GM21737 (cell line): ENCODE measurements at regions not wholly inside any gene's neighbourhood (a gene's known extent, or its start where the extent isn't known, plus 50 kb on each side); places are given as distances from the start of the nearest gene placed in this dataset.
A peak's percentile ranks its signal among the peaks of the same experiment; 100 is the strongest.
"Not testable (repeated sequence)": the region's sequence is repeated elsewhere in the genome, so short reads cannot be mapped to it uniquely, and the experiment has no call there.

Experiments used
- ATAC-seq: cut with Tn5 transposase; IDR thresholded peaks from one replicate; pipeline ENCODE4 v1.9.1; 2021; ENCODE audit warnings: mild to moderate bottlenecking, moderate library complexity; ENCODE audit not compliant: unreplicated experiment

DNA sequence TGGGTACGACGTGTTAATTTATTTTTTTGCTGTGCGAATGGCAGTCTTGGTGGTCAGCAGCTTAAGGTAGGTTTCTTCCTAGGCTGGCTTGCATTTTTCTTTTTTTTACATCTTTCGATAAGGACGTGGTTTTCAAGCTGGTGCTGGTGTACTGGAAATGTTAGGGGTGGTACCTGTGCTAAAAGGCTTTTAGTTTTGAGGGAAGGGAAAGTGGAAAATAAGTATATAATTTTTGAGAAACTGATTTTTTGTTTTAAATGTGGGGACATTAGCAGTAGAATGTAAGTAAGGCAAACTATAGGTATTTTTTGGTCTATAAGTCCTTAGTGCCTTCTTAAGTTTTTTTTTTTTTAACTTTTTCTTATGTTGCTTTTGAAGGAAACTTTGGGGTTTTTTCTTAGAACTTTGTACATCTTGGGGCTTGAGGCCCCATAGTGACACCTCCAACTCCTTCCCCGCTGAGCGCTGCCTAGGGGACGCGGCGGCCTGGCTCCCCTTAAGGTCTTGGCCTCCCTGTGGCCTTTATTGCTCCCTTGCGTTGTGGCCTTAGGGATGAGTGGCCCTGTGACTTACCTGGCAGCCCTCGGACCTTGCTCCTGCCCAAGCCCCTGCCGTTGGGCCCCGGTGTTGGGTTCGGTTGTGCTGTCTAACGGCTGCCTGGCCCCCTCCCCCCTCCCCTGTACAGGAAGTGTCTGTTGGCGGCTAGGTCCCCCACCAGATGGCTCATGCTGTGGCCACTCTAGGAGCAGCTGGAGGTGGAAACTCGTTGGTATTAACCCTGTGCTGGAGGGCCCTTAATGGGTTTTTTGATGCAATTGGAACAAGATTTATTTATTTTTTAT lies 88.0 kb upstream of the RPRML start:
- peak; percentile 79 for ATAC-seq

DNA sequence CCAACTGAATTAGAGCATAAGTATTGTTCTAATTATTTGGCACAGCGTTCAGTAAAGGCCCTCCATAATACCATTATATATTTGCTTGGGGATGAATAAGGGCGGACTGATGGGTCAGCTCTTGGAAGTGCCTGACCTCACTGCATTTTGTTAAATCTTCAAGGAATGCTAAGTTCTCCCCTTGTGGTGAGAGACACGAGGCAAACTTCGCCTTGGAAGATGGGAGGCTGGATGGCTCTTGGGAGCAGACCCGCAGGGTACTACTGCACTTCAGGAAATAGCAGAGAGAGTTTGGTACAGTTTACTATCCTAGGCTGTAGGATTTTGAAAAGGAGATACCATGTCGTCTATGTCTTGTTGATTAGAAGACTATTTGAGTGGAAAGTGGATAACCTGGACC lies 87.0 kb upstream of the RPRML start:
- no peak for ATAC-seq

DNA sequence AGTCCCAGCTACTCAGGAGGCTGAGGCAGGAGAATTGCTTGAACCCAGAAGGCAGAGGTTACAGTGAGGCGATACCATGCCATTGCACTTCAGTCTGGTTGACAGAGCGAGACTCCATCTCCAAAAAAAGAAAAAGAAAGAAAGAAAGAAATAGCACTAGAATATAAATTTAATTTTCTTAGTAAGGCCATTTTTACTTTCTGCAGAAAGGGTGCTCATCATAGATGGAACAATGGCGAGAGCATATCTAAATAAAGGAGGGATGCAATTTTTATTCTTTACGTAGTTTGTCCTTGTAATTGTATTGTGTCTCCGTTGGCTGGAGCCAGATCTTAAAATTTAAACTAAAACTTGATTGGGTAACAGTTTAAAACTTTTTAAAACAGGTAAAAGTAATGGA lies 85.6 kb upstream of the RPRML start:
- no peak for ATAC-seq

DNA sequence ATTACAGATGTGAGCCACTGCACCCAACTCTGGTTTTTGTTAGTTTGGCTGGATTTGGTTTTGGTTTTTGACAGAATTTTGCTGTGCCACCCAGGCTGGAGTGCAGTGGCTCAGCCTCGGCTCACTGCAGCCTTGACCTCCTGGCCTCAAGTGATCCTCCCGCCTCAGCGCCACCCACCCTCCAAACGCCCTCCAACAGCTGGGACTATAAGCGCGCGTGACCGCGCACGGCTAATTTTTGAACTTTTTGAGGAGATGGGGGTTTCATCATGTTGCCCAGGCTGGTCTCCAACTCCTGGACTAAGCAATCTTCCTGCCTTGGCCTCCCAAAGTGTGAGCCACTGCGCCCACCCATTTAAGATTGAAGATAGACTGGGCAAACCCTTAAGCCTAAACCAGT lies 84.4 kb upstream of the RPRML start:
- ATAC-seq, result no peak

DNA sequence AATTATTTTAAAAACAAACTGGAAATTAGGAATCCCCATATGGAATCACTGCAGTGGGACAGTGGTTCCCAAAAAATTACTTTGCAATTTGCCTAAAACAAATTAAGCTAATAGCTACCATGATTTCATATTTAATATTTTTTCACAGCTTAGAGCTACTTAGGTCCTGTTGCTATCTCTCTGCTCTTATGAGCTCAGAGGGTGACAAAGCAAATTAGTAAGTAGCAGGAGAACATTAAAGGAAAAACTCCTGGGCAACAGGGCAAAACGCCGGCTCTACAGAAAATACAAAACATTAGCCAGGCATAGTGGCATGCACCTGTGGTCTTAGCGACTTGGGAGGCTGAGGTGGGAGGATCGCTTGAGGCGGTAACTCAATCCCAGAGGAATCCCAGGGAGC lies 83.8 kb upstream of the RPRML start:
- ATAC-seq, result not testable (repeated sequence)

DNA sequence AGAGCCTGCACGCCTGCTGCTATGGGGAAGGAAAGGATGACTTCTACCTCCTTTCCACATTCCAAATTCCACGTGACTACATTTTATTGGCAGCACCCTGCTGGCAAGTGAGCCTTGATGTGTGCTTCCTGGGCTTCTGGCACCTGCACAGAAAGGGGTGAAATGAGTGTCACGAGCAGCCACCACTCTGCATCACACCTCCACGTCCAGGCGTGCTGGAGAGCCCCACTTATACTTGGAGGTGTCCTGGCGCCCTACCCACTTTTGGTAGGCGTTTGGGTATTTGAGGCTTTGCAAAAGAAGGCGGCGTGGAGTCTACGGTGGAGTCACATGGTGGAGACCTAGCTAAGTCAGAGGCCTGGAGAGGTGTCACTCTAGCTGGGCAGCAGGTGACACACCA lies 81.0 kb upstream of the RPRML start:
- ATAC-seq, result not testable (repeated sequence)

DNA sequence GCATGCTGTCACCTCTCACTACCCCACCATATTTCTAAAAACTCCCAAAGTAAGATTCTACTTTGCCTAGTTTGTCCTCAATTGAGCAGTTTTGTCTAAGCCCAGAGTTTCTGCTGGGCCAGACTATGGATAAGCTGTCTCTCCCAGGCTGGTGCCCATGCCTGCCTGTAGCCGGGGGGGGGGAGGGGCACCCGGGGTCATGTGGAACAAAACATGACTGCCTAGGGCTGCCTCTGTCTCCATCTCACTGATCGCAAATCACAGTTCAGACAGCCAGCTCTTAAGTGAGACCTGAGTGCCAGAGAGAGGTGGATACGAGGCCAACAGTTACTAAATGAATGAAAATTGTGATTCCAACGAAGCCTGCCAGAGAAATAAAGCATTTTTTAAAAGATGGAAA lies 78.8 kb upstream of the RPRML start:
- ATAC-seq, result no peak

DNA sequence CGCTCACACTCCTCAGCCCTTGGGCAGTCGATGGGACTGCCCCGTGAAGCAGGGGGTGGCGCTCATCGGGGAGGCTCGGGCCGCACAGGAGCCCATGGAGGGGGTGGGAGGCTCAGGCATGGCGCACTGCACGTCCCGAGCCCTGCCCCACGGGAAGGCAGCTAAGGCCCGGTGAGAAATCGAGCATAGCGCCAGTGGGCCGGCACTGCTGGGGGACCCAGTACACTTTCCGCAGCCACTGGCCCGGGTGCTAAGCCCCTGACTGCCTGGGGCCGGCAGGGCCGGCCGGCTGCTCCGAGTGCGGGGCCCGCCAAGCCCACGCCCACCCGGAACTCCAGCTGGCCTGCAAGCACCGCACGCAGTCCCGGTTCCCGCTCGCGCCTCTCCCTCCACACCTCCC lies 78.2 kb upstream of the RPRML start:
- ATAC-seq, result not testable (repeated sequence)

DNA sequence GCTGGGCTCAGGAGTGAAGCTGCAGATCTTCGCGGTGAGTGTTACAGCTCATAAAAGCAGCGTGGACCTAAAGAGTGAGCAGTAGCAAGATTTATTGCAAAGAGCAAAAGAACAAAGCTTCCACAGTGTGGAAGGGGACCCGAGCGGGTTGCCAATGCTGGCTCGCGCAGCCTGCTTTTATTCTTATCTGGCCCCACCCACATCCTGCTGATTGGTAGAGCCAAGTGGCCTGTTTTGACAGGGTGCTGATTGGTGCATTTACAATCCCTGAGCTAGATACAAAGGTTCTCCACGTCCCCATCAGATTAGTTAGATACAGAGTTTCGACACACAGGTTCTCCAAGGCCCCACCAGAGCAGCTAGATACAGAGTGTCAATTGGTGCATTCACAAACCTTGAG lies 77.6 kb upstream of the RPRML start:
- not testable (repeated sequence) for ATAC-seq
